Panc1 (cell line): ENCODE measurements at regions not wholly inside any gene's neighbourhood (a gene's known extent, or its start where the extent isn't known, plus 50 kb on each side); places are given as distances from the start of the nearest gene placed in this dataset.

Experiments
- POLR2AphosphoS5 ChIP-seq: IDR thresholded peaks from 2 replicates; pipeline ENCODE4 v1.6.1; 2012; ENCODE audit warnings: mild to moderate bottlenecking, low read depth, low read length, moderate library complexity
- TF ChIP-seq, protein P1 (sequence below): fragments of 450-650 bp; IDR thresholded peaks from 2 replicates; pipeline ENCODE4 v1.5.1; 2017; ENCODE audit warnings: mild to moderate bottlenecking

DNA sequence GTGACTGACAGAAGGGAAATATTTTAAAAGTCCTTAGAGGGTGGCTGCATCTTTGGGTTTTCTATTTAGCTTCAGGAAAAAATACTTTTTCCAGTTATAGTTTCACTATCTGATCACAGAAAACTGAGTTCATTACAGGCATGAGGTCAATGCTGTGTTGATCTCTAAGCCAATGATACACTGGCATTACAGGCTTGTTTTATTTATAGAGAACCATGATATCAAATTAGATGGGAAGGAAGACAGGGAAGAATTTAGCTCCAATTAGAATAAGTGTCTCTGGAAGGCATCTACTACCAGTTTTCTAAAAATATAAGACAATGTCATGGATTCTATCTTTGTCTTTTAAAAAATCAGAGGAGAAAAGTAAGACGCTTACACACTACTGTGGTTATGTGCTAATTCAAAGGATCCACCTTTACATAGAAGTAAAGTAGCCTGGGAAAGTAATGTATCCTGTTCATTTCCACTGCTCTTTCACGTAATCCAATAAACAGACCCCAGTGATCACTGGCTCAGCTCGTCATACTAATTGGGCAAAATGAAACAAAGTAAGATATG is 344.5 kb upstream of the PPARGC1A start:
- TF ChIP-seq, protein P1, sequence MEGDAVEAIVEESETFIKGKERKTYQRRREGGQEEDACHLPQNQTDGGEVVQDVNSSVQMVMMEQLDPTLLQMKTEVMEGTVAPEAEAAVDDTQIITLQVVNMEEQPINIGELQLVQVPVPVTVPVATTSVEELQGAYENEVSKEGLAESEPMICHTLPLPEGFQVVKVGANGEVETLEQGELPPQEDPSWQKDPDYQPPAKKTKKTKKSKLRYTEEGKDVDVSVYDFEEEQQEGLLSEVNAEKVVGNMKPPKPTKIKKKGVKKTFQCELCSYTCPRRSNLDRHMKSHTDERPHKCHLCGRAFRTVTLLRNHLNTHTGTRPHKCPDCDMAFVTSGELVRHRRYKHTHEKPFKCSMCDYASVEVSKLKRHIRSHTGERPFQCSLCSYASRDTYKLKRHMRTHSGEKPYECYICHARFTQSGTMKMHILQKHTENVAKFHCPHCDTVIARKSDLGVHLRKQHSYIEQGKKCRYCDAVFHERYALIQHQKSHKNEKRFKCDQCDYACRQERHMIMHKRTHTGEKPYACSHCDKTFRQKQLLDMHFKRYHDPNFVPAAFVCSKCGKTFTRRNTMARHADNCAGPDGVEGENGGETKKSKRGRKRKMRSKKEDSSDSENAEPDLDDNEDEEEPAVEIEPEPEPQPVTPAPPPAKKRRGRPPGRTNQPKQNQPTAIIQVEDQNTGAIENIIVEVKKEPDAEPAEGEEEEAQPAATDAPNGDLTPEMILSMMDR = no peak
- no peak for TF ChIP-seq POLR2AphosphoS5
